ENCODE measurements at regions not wholly inside any gene's neighbourhood (a gene's known extent, or its start where the extent isn't known, plus 50 kb on each side); places are given as distances from the start of the nearest gene placed in this dataset.

DNA sequence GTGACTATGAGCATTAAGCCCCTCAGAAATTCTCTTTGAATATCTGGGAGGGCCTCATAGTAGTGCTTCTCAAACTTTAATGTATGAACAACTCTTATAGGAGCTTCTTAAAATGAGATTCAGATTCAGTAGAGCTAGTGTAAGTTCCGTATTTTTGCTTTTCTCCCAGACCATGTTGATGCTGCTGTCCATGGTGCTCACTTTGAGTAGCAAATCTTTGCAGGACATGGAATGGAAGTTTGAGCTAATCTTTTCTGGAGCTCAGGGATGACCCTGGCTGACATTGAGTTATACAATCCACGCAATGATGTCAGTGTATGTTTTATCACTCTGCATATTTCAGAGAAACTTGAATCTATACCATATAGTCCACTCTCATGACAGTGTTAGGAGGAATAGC lies 134.2 kb downstream of the OTOL1 start:
- TF ChIP-seq BRCA1 (IDR thresholded peaks at IDR 0.05; ENCODE audit: low read depth, low read length) (no peak), POLR2AphosphoS2 (IDR thresholded peaks at IDR 0.05; ENCODE audit: low read depth, low read length) (no peak), CTCF (IDR thresholded peaks at IDR 0.05 in 2 of 3, conservative IDR thresholded peaks at IDR 0.05 in 1 of 3; ENCODE audit: control insufficient read depth in 2 of 3, extremely low read depth in 1 of 3, insufficient read depth in 1 of 3, low read depth in 3 of 3, low read length in 3 of 3) (no peak), POU2F2 (IDR thresholded peaks at IDR 0.05; ENCODE audit: borderline replicate concordance, low read depth, low read length) (no peak), RFX5 (IDR thresholded peaks at IDR 0.05; ENCODE audit: low read depth, low read length) (no peak), POLR2A (IDR thresholded peaks at IDR 0.05; ENCODE audit: low read depth, low read length) (no peak), GABPA (IDR thresholded peaks at IDR 0.05; ENCODE audit: low read depth) (no peak), TAF1 (IDR thresholded peaks at IDR 0.05; ENCODE audit: borderline replicate concordance, low read depth, low read length) (no peak)
